ENCODE measurements at regions not wholly inside any gene's neighbourhood (a gene's known extent, or its start where the extent isn't known, plus 50 kb on each side); places are given as distances from the start of the nearest gene placed in this dataset.

DNA sequence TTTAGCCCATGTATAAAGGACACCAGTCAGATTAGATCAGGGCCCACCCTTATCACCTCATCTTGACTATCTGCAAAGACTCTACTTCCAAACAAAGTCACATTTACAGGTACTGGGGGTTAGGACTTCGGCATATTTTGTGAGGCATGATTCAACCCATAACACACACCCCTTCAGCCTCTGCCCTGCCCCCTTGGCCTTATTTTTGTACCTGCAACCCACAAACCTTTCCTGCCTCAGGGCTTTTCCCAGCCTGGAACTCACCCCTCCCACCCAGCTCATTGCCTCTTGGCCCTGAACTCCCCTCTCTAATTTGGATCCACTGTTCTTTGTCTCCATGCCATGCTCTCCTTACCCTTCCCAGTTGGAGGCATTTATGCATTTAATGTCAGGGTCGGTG, 1116.9 kb downstream of the TBC1D22A start:
- Histone ChIP-seq H3K4me2 (ENCODE audit: low read length) (no peak overlapping the region), H3K36me3 (ENCODE audit: control insufficient read depth, low read length) (no peaks in the 10 kb centered on the region), H3K79me2 (ENCODE audit: control insufficient read depth, low read length) (no peaks in the 10 kb centered on the region), H3K27ac (ENCODE audit: low read depth, low read length) (no peak overlapping the region), H3F3A (ENCODE audit: control insufficient read depth, insufficient read depth) (peaks cover 10% of the 10 kb centered on the region), H3K4me1 (ENCODE audit: control insufficient read depth, low read length) (peaks cover 19% of the 10 kb centered on the region), H4K20me1 (ENCODE audit: control insufficient read depth, insufficient read depth, low read depth, low read length) (no peaks in the 10 kb centered on the region), H3K4me3 (ENCODE audit: low read length) (no peak overlapping the region), H3K27me3 (ENCODE audit: control insufficient read depth, low read length) (no peaks in the 10 kb centered on the region), H3K9me2 (replicated peaks; ENCODE audit: control insufficient read depth, low read length) (no peaks in the 10 kb centered on the region), H3K9me3 (ENCODE audit: control insufficient read depth, insufficient read depth, low read length) (no peaks in the 10 kb centered on the region)
- no peak for TF ChIP-seq EZH2phosphoT487 (IDR thresholded peaks at IDR 0.05; ENCODE audit: borderline replicate concordance, low read length)
- TF ChIP-seq, protein P1, sequence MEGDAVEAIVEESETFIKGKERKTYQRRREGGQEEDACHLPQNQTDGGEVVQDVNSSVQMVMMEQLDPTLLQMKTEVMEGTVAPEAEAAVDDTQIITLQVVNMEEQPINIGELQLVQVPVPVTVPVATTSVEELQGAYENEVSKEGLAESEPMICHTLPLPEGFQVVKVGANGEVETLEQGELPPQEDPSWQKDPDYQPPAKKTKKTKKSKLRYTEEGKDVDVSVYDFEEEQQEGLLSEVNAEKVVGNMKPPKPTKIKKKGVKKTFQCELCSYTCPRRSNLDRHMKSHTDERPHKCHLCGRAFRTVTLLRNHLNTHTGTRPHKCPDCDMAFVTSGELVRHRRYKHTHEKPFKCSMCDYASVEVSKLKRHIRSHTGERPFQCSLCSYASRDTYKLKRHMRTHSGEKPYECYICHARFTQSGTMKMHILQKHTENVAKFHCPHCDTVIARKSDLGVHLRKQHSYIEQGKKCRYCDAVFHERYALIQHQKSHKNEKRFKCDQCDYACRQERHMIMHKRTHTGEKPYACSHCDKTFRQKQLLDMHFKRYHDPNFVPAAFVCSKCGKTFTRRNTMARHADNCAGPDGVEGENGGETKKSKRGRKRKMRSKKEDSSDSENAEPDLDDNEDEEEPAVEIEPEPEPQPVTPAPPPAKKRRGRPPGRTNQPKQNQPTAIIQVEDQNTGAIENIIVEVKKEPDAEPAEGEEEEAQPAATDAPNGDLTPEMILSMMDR (IDR thresholded peaks at IDR 0.05; ENCODE audit: low read depth, low read length, poor library complexity, severe bottlenecking): no peak

DNA sequence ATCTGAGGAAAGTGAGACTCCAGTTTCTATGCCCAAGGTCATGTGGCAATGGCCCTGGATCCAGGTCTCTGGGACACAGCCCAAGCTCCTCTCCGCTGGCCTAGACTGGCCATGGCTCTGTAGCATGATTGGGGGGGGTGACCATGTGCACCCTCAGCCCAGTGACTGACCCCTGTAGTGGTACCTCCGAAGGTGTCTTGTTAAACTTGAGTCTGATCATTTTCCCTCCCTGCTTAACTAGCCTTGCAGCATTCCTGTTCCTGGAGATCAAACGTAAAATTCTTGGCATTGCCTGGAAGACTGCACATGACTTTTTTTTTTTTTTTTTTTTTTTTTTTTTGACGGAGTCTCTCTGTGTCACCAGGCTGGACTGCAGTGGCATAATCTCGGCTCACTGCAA, 1116.0 kb downstream of the TBC1D22A start:
- H3K27ac ChIP-seq (ENCODE audit: low read depth, low read length): no peak overlapping the region
- H3K4me3 ChIP-seq (ENCODE audit: low read length): no peak overlapping the region
- no peaks in the 10 kb centered on the region for H3K27me3 ChIP-seq (ENCODE audit: control insufficient read depth, low read length)
- H3K9me3 ChIP-seq (ENCODE audit: control insufficient read depth, insufficient read depth, low read length): no peaks in the 10 kb centered on the region
- H3K4me1 ChIP-seq (ENCODE audit: control insufficient read depth, low read length): peaks cover 27% of the 10 kb centered on the region
- H3K9me2 ChIP-seq (replicated peaks; ENCODE audit: control insufficient read depth, low read length): no peaks in the 10 kb centered on the region
- H3K36me3 ChIP-seq (ENCODE audit: control insufficient read depth, low read length): no peaks in the 10 kb centered on the region
- no peak overlapping the region for H3K4me2 ChIP-seq (ENCODE audit: low read length)
- H4K20me1 ChIP-seq (ENCODE audit: control insufficient read depth, insufficient read depth, low read depth, low read length): no peaks in the 10 kb centered on the region
- no peaks in the 10 kb centered on the region for H3K79me2 ChIP-seq (ENCODE audit: control insufficient read depth, low read length)
- peaks cover 14% of the 10 kb centered on the region for H3F3A ChIP-seq (ENCODE audit: control insufficient read depth, insufficient read depth)
- no peak for TF ChIP-seq EZH2phosphoT487 (IDR thresholded peaks at IDR 0.05; ENCODE audit: borderline replicate concordance, low read length)
- TF ChIP-seq, protein P1 (IDR thresholded peaks at IDR 0.05; ENCODE audit: low read depth, low read length, poor library complexity, severe bottlenecking): no peak

DNA sequence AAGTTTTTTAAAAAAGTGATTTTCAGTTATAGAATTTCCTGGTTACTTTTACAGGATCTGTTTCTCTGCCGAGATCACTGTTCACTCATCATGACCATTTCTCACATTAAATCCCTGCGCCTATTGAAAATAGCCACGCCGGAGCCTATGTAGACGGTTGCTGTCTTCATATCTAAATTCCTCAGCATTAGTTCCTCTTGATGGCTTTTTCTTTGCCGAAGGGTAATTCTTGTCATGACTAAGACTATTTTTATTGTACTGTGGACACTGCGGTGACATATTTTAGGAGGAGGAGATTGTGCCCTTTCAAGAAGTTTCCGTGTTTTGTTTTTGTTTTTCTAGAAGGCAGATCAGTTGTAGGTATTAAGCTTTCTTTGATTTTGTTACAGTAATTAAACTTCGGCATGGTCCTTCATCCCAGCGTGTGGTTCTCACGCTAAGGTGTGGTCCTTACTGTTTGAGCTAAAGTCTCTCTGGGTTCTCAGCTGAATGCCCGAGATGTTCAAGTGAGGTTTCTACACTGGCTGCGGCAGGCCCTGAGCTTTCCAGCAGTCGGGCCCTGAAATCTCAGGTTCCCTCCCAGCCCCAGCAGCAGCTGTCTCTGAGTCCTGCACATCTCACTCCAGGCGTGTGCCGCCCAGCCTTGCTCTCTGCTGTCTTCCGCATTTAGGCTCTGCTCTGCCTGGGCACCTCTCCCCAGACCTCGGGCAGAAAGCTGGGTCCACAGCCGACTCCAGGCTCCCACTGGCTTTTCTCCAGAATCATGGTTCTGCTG, 1110.5 kb downstream of the TBC1D22A start:
- Histone ChIP-seq H4K20me1 (ENCODE audit: control insufficient read depth, insufficient read depth, low read depth, low read length) (no peaks in the 10 kb centered on the region), H3F3A (ENCODE audit: control insufficient read depth, insufficient read depth) (peaks cover 16% of the 10 kb centered on the region), H3K27ac (ENCODE audit: low read depth, low read length) (peak overlapping the region; percentile 92), H3K9me3 (ENCODE audit: control insufficient read depth, insufficient read depth, low read length) (peaks cover 10% of the 10 kb centered on the region; the same call in 1 of the 2 replicates), H3K4me1 (ENCODE audit: control insufficient read depth, low read length) (peaks cover 45% of the 10 kb centered on the region), H3K4me2 (ENCODE audit: low read length) (peak overlapping the region; percentile 76; the same call in 1 of the 2 replicates), H3K79me2 (ENCODE audit: control insufficient read depth, low read length) (no peaks in the 10 kb centered on the region), H3K27me3 (ENCODE audit: control insufficient read depth, low read length) (no peaks in the 10 kb centered on the region), H3K4me3 (ENCODE audit: low read length) (no peak overlapping the region), H3K36me3 (ENCODE audit: control insufficient read depth, low read length) (no peaks in the 10 kb centered on the region), H3K9me2 (replicated peaks; ENCODE audit: control insufficient read depth, low read length) (no peaks in the 10 kb centered on the region)
- TF ChIP-seq EZH2phosphoT487 (IDR thresholded peaks at IDR 0.05; ENCODE audit: borderline replicate concordance, low read length): no peak
- TF ChIP-seq, protein P1 (IDR thresholded peaks at IDR 0.05; ENCODE audit: low read depth, low read length, poor library complexity, severe bottlenecking): no peak
